ENCODE measurements at regions not wholly inside any gene's neighbourhood (a gene's known extent, or its start where the extent isn't known, plus 50 kb on each side); places are given as distances from the start of the nearest gene placed in this dataset.

DNA sequence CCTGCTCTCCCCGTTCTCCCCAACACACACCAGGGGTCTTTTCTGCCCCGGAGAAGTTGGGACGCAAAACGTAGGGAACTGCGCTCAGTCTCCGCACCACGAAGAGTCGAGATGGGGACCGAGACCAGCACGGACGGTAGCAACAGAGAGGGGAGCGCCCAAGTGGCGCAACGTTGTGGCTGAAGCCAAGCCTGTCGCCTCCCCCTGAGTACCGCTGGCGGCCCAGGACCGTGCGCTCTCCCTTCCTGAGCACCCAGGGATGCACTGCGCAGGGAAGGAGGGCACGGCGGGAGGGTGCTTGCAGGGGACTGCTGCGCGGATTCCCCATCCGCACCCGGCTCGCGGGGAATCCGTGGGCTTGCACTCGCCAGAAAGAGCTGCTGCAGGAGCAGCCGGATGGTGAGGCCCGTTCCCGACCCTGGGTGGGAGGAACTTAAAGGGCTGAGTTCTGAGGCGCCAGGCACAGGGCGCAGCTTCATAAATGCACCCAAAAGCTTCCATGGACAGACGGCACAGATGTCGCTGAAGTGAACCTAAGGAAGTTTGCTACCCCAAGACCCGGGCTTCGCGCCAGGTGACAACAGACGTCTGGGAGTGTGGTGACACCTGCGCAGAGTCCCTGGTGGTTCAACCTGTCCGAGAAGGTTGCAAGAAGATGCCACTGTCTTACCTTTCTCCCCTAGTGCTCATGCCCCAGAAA, 178.7 kb downstream of the TBXT start:
- ChIA-PET POLR2A (no interaction called here), CTCF (no interaction called here)
- DNase-seq = no peak
- Histone ChIP-seq H3K27ac (ENCODE audit: low read length in 2 of 2) (no peak overlapping the region), H3K4me1 (ENCODE audit: control insufficient read depth in 2 of 2, insufficient read depth in 2 of 2, low read length in 2 of 2) (no peaks in the 10 kb centered on the region), H3K36me3 (replicated peaks in 1 of 2; ENCODE audit: control extremely low read depth in 1 of 2, control insufficient read depth in 1 of 2, extremely low read depth in 1 of 2, insufficient read depth in 2 of 2, low read length in 1 of 2) (no peaks in the 10 kb centered on the region), H3K79me2 (ENCODE audit: control insufficient read depth, insufficient read depth, low read length) (no peaks in the 10 kb centered on the region), H3K9ac (ENCODE audit: low read length) (no peak overlapping the region), H3K9me3 (ENCODE audit: control extremely low read depth in 1 of 3, control insufficient read depth in 2 of 3, insufficient read depth in 1 of 3, low read length in 2 of 3) (peaks cover 0 to 4% (median 0%) of the 10 kb centered on the region in 3 donors), H3K27me3 (replicated peaks in 1 of 4; ENCODE audit: control extremely low read depth in 1 of 4, control insufficient read depth in 3 of 4, insufficient read depth in 4 of 4, low read length in 3 of 4) (peaks cover 0 to 36% (median 1%) of the 10 kb centered on the region in 4 experiments), H3K4me2 (replicated peaks; ENCODE audit: low read depth, low read length, poor library complexity, severe bottlenecking) (no peak overlapping the region), H3K4me3 (ENCODE audit: control extremely low read depth in 1 of 5, extremely low read depth in 1 of 5, insufficient read depth in 1 of 5, low read depth in 2 of 5, low read length in 4 of 5) (no peak overlapping the region), H4K20me1 (ENCODE audit: control insufficient read depth, insufficient read depth, low read length, poor library complexity, severe bottlenecking) (no peaks in the 10 kb centered on the region), H2AFZ (ENCODE audit: insufficient read depth, low read depth, low read length, poor library complexity, severe bottlenecking) (no peak overlapping the region)
- no peak for ATAC-seq (ENCODE audit: low read depth)
- peaks cover 10% of the 10 kb centered on the region for H3K4me1 Mint-ChIP-seq
- no peak for TF ChIP-seq EZH2 (IDR thresholded peaks at IDR 0.05; ENCODE audit: borderline replicate concordance, insufficient read depth, low read depth, low read length, poor library complexity, severe bottlenecking)
- no peak for TF ChIP-seq CTCF (IDR thresholded peaks at IDR 0.05)
- no peak overlapping the region for H3K4me3 Mint-ChIP-seq
- no peak overlapping the region for H3K27ac Mint-ChIP-seq
- intact Hi-C loops (cut with micrococcal nuclease) = no loop called here
- WGBS (ENCODE audit: insufficient coverage) = 9% methylated on average over 43 of the region's 43 CpGs
- H3K27me3 Mint-ChIP-seq = peaks cover 56% of the 10 kb centered on the region
- H3K9me3 Mint-ChIP-seq (ENCODE audit: insufficient read depth) = no peaks in the 10 kb centered on the region

GRCh38 chr6:165988302-165988756, 179.3 kb downstream of the TBXT start:
- H3K27me3 ChIP-seq (replicated peaks in 1 of 4; ENCODE audit: control extremely low read depth in 1 of 4, control insufficient read depth in 3 of 4, insufficient read depth in 4 of 4, low read length in 3 of 4) = peaks cover 0 to 36% (median 1%) of the 10 kb centered on the region in 4 experiments
- peaks cover 10% of the 10 kb centered on the region for H3K4me1 Mint-ChIP-seq
- 3% methylated on average over 20 of the region's 29 CpGs for WGBS (ENCODE audit: insufficient coverage)
- H3K9ac ChIP-seq (ENCODE audit: low read length) = no peak overlapping the region
- no peak overlapping the region for H3K4me3 Mint-ChIP-seq
- H3K4me3 ChIP-seq (ENCODE audit: control extremely low read depth in 1 of 5, extremely low read depth in 1 of 5, insufficient read depth in 1 of 5, low read depth in 2 of 5, low read length in 4 of 5) = no peak overlapping the region
- ATAC-seq (ENCODE audit: low read depth) (no peak), DNase-seq (no peak)
- H3K27ac Mint-ChIP-seq = no peak overlapping the region
- intact Hi-C loops (cut with micrococcal nuclease) = no loop called here
- no peaks in the 10 kb centered on the region for H3K4me1 ChIP-seq (ENCODE audit: control insufficient read depth in 2 of 2, insufficient read depth in 2 of 2, low read length in 2 of 2)
- H3K9me3 Mint-ChIP-seq (ENCODE audit: insufficient read depth) = no peaks in the 10 kb centered on the region
- POLR2A ChIA-PET = no interaction called here
- CTCF ChIA-PET = no interaction called here
- H3K4me2 ChIP-seq (replicated peaks; ENCODE audit: low read depth, low read length, poor library complexity, severe bottlenecking) = no peak overlapping the region
- H3K27ac ChIP-seq (ENCODE audit: low read length in 2 of 2) = no peak overlapping the region
- H3K79me2 ChIP-seq (ENCODE audit: control insufficient read depth, insufficient read depth, low read length) = no peaks in the 10 kb centered on the region
- no peak overlapping the region for H2AFZ ChIP-seq (ENCODE audit: insufficient read depth, low read depth, low read length, poor library complexity, severe bottlenecking)
- H3K36me3 ChIP-seq (replicated peaks in 1 of 2; ENCODE audit: control extremely low read depth in 1 of 2, control insufficient read depth in 1 of 2, extremely low read depth in 1 of 2, insufficient read depth in 2 of 2, low read length in 1 of 2) = no peaks in the 10 kb centered on the region
- no peaks in the 10 kb centered on the region for H4K20me1 ChIP-seq (ENCODE audit: control insufficient read depth, insufficient read depth, low read length, poor library complexity, severe bottlenecking)
- no peak for TF ChIP-seq EZH2 (IDR thresholded peaks at IDR 0.05; ENCODE audit: borderline replicate concordance, insufficient read depth, low read depth, low read length, poor library complexity, severe bottlenecking)
- TF ChIP-seq CTCF (IDR thresholded peaks at IDR 0.05) = no peak
- H3K9me3 ChIP-seq (ENCODE audit: control extremely low read depth in 1 of 3, control insufficient read depth in 2 of 3, insufficient read depth in 1 of 3, low read length in 2 of 3) = peaks cover 0 to 4% (median 0%) of the 10 kb centered on the region in 3 donors
- peaks cover 56% of the 10 kb centered on the region for H3K27me3 Mint-ChIP-seq

Data from B cell (primary cell).